ENCODE measurements at regions not wholly inside any gene's neighbourhood (a gene's known extent, or its start where the extent isn't known, plus 50 kb on each side); places are given as distances from the start of the nearest gene placed in this dataset.

DNA sequence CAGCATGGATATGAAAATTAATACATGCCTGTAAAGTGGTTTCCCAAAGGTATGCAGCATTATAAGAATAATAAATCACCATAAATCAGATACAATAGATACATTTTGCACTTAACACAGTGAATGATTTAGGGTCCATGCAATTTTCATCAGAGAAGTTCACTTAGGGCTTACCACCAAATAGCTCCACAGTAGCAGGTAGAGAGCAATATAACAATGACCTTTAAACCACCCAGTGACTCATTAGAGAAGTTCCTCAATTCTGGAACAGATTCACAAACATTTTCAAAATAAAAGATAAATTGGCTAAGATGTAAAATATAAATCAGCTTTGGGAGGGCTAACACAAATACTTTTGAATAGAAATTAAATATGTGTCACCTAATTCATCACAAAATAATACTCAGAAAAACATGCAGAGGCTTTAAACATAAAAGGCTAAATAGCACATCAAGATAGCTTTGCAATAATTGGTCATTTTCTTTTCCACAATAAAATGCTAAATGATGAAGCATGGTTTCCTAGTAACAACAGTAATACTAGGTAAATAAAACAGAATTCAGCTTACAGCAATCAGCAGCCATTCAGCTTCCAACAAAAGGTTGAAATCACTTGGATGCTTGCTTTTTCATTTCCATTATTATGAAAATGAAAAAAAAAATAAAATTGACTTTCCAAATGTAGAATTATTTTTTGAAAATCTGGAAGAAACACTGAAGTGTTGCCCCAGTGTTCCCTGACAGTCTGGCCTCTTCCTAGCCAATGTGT, 84.3 kb upstream of the NBEA start:
- TF ChIP-seq, protein P1, sequence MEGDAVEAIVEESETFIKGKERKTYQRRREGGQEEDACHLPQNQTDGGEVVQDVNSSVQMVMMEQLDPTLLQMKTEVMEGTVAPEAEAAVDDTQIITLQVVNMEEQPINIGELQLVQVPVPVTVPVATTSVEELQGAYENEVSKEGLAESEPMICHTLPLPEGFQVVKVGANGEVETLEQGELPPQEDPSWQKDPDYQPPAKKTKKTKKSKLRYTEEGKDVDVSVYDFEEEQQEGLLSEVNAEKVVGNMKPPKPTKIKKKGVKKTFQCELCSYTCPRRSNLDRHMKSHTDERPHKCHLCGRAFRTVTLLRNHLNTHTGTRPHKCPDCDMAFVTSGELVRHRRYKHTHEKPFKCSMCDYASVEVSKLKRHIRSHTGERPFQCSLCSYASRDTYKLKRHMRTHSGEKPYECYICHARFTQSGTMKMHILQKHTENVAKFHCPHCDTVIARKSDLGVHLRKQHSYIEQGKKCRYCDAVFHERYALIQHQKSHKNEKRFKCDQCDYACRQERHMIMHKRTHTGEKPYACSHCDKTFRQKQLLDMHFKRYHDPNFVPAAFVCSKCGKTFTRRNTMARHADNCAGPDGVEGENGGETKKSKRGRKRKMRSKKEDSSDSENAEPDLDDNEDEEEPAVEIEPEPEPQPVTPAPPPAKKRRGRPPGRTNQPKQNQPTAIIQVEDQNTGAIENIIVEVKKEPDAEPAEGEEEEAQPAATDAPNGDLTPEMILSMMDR (conservative IDR thresholded peaks at IDR 0.05; ENCODE audit: low read depth, low read length) = no peak
- no peak for TF ChIP-seq RAD21 (IDR thresholded peaks at IDR 0.05; ENCODE audit: low read length)

Data from IMR-90 (cell line).